GM12878 (cell line): ENCODE measurements at regions not wholly inside any gene's neighbourhood (a gene's known extent, or its start where the extent isn't known, plus 50 kb on each side); places are given as distances from the start of the nearest gene placed in this dataset.

Experiments used
- ATAC-seq: fragments of 200-7000 bp; cut with Tn5 transposase; 3 replicates; pipeline ENCODE4 v1.9.1; 2020; ENCODE audit warnings: mild to moderate bottlenecking, moderate library complexity
- BruUV-seq: library from RNA; stranded (reverse); fragments of 400-500 nt; replicated peaks from 2 replicates; lab custom pipeline; 2021; lab: Mats Ljungman, UMichigan
- CTCF ChIA-PET: fragments of 300-600 bp; sonication (Branson Sonifier 250); formaldehyde crosslinking; extraction: SDS; loops from one replicate; lab custom pipeline; 2021; ENCODE audit warnings: inconsistent platforms; lab: Yijun Ruan, JAX
- POLR2A ChIA-PET: fragments of 350-600 bp; formaldehyde crosslinking; extraction: SDS; loops from one replicate; lab custom pipeline; 2021; ENCODE audit warnings: inconsistent platforms; lab: Charles Lee
- RAD21 ChIA-PET: fragments of 300-600 bp; sonication (Branson Sonifier 250); formaldehyde crosslinking; loops from one replicate; lab custom pipeline; 2023; ENCODE audit warnings: antibody characterized with exemption; ENCODE audit not compliant: unreplicated experiment; lab: Charles Lee
- SMC1A ChIA-PET: fragments of 300-600 bp; sonication (Branson Sonifier 250); formaldehyde crosslinking; loops from one replicate; lab custom pipeline; 2023; ENCODE audit not compliant: unreplicated experiment, uncharacterized antibody; lab: Charles Lee
- DNase-seq: peaks from one replicate; pipeline ENCODE4 v3.0.0-alpha.2; 2011; ENCODE audit warnings: low read depth, low spot score
- FAIRE-seq: peaks from 3 replicates; lab custom pipeline; 2011; peaks lifted over from hg19 to GRCh38; lab: Jason Lieb, UNC
- H2AFZ ChIP-seq: 2 replicates; pipeline ENCODE4 v1.6.0; 2011; ENCODE audit warnings: low read depth, low read length, control low read depth; ENCODE audit not compliant: control insufficient read depth
- H3K27ac ChIP-seq: 2 replicates; pipeline ENCODE4 v1.5.1; 2011; ENCODE audit warnings: control low read depth; ENCODE audit not compliant: control insufficient read depth, insufficient read depth
- H3K27me3 ChIP-seq, 2 experiments: replicated peaks in 1 of 2; 2 replicates each; pipeline versions ENCODE4 v1.6.0 to v1.6.1; 2011; ENCODE audit warnings: low read length in 1 of 2; ENCODE audit not compliant: control insufficient read depth in 2 of 2, insufficient read depth in 2 of 2
- H3K36me3 ChIP-seq, 2 experiments: 2 replicates each; pipeline ENCODE4 v1.5.1; 2011; ENCODE audit warnings: low read length in 1 of 2; ENCODE audit not compliant: control insufficient read depth in 2 of 2, insufficient read depth in 2 of 2
- H3K4me1 ChIP-seq: 2 replicates; pipeline ENCODE4 v1.6.1; 2011; ENCODE audit warnings: mild to moderate bottlenecking, low read length, moderate library complexity, mixed read lengths; ENCODE audit not compliant: control insufficient read depth, insufficient read depth
- H3K4me2 ChIP-seq: 2 replicates; pipeline ENCODE4 v1.6.0; 2011; ENCODE audit warnings: control low read depth; ENCODE audit not compliant: control insufficient read depth, insufficient read depth
- H3K4me3 ChIP-seq: fragments of 200-600 bp; sonication (generic); 2 replicates; pipeline ENCODE4 v1.5.1; 2016
- H3K79me2 ChIP-seq: 2 replicates; pipeline ENCODE4 v1.6.0; 2011; ENCODE audit warnings: low read length; ENCODE audit not compliant: control insufficient read depth, insufficient read depth
- H3K9ac ChIP-seq: 2 replicates; pipeline ENCODE4 v1.8.0; 2011; ENCODE audit warnings: low read length, control low read depth, mixed read lengths; ENCODE audit not compliant: control insufficient read depth, insufficient read depth
- H3K9me3 ChIP-seq: replicated peaks from 3 replicates; pipeline ENCODE4 v1.5.1; 2011; ENCODE audit warnings: mild to moderate bottlenecking, low read length; ENCODE audit not compliant: control insufficient read depth, insufficient read depth
- H4K20me1 ChIP-seq: 2 replicates; pipeline ENCODE4 v1.6.0; 2011; ENCODE audit not compliant: control insufficient read depth, insufficient read depth
- BCL3 ChIP-seq: IDR thresholded peaks from 2 replicates; pipeline ENCODE4 v1.6.1; 2011; ENCODE audit warnings: borderline replicate concordance, low read depth, mild to moderate bottlenecking, moderate library complexity, low read length; ENCODE audit not compliant: insufficient read depth, poor library complexity, severe bottlenecking
- CHD4 ChIP-seq: fragments of 200-600 bp; sonication (generic); IDR thresholded peaks from 2 replicates; pipeline ENCODE4 v1.6.1; 2016; ENCODE audit warnings: mild to moderate bottlenecking
- HCFC1 ChIP-seq: fragments of 150-350 bp; IDR thresholded peaks from 2 replicates; pipeline ENCODE4 v1.6.1; 2014; ENCODE audit warnings: low read length
- HSF1 ChIP-seq: fragments of 150-350 bp; IDR thresholded peaks from 2 replicates; pipeline ENCODE4 v1.6.1; 2014; ENCODE audit warnings: mild to moderate bottlenecking, low read depth, low read length
- KLF5 ChIP-seq: fragments of 450-650 bp; IDR thresholded peaks from 2 replicates; pipeline ENCODE4 v1.6.1; 2014; ENCODE audit warnings: mild to moderate bottlenecking; ENCODE audit not compliant: partially characterized antibody
- NBN ChIP-seq: fragments of 450-650 bp; IDR thresholded peaks from 2 replicates; pipeline ENCODE4 v1.6.1; 2016
- POLR2AphosphoS5 ChIP-seq: IDR thresholded peaks from 2 replicates; pipeline ENCODE4 v1.6.1; 2011; ENCODE audit warnings: mild to moderate bottlenecking, low read length, inconsistent platforms
- RFX5 ChIP-seq: IDR thresholded peaks from 2 replicates; pipeline ENCODE4 v1.6.1; 2011; ENCODE audit warnings: low read depth, low read length, improper control_type of control experiment
- STAT1 ChIP-seq: fragments of 450-650 bp; conservative IDR thresholded peaks from 2 replicates; pipeline ENCODE4 v1.6.1; 2014; ENCODE audit warnings: antibody characterized with exemption, mild to moderate bottlenecking
- ZBTB4 ChIP-seq: fragments of 450-650 bp; formaldehyde crosslinking; IDR thresholded peaks from 2 replicates; pipeline ENCODE4 v1.4.0; 2022; ENCODE audit warnings: mild to moderate bottlenecking, moderate library complexity
- WGBS: methylation state at CpG from one replicate; pipeline ENCODE4 v1.1.6; 2016; ENCODE audit warnings: low lambda C conversion rate; ENCODE audit not compliant: insufficient replicate concordance, insufficient coverage; ENCODE audit errors: missing lambda C conversion rate; 5-methylcytosine and 5-hydroxymethylcytosine counted together
- in situ Hi-C: fragments of 300-500 bp; cut with MboI; formaldehyde crosslinking; loops from 9 replicates; pipeline ENCODE4 v1.14.3; 2018; ENCODE audit warnings: mixed read lengths
- intact Hi-C: fragments of 100-400 bp; cut with micrococcal nuclease; formaldehyde crosslinking; loops from one replicate; pipeline ENCODE4 v1.14.2; 2022; ENCODE audit not compliant: unreplicated experiment

- no peaks in the 10 kb centered on the region for H3K36me3 ChIP-seq
- WGBS: 57% methylated on average over 10 of the region's 10 CpGs
- H4K20me1 ChIP-seq: no peaks in the 10 kb centered on the region
- no peak overlapping the region for H3K4me2 ChIP-seq
- SMC1A ChIA-PET: no interaction called here
- no peak overlapping the region for H3K9ac ChIP-seq
- H3K27me3 ChIP-seq: no peaks in the 10 kb centered on the region
- H3K79me2 ChIP-seq: no peaks in the 10 kb centered on the region
- no peaks in the 10 kb centered on the region for H3K4me1 ChIP-seq
- in situ Hi-C loops: no loop called here
- no peak for TF ChIP-seq KLF5
- no peak for TF ChIP-seq RFX5
- TF ChIP-seq ZBTB4: no peak
- TF ChIP-seq STAT1: no peak
- TF ChIP-seq HSF1: no peak
- no peak for TF ChIP-seq HCFC1
- no peak for TF ChIP-seq POLR2AphosphoS5
- no peak for TF ChIP-seq NBN
- TF ChIP-seq BCL3: no peak
- no peak for TF ChIP-seq CHD4
- TF ChIP-seq, all 136 proteins: peak for 0
- ChIA-PET POLR2A (no interaction called here), RAD21 (no interaction called here), CTCF (no interaction called here)
- H2AFZ ChIP-seq: no peak overlapping the region
- DNase-seq: no peak
- no peak overlapping the region for H3K4me3 ChIP-seq
- H3K9me3 ChIP-seq: no peaks in the 10 kb centered on the region; the same call in 2 of the 3 replicates
- FAIRE-seq: no peak
- intact Hi-C loops: no loop called here
- no TSS peak for BruUV-seq
- no peak overlapping the region for H3K27ac ChIP-seq
- ATAC-seq: no peak
Measured at GRCh38 chr7:69318794-69319193, 279.5 kb upstream of the AUTS2 start.
